Fibroblast of the aortic adventitia (primary cell): ENCODE measurements at regions not wholly inside any gene's neighbourhood (a gene's known extent, or its start where the extent isn't known, plus 50 kb on each side); places are given as distances from the start of the nearest gene placed in this dataset.

Source experiments
- DNase-seq: peaks from one replicate; pipeline ENCODE4 v3.0.0-alpha.2; 2010; ENCODE audit warnings: low read depth
- H3K4me3 ChIP-seq: 2 replicates; pipeline ENCODE4 v1.5.1; 2011; ENCODE audit warnings: low read depth, mild to moderate bottlenecking, control low read depth, low read length, moderate library complexity
- TF ChIP-seq, protein P1 (sequence below): IDR thresholded peaks from 2 replicates; pipeline ENCODE4 v1.5.1; 2011; ENCODE audit warnings: mild to moderate bottlenecking, low read length, control low read depth, inconsistent platforms; ENCODE audit not compliant: insufficient read depth

DNA sequence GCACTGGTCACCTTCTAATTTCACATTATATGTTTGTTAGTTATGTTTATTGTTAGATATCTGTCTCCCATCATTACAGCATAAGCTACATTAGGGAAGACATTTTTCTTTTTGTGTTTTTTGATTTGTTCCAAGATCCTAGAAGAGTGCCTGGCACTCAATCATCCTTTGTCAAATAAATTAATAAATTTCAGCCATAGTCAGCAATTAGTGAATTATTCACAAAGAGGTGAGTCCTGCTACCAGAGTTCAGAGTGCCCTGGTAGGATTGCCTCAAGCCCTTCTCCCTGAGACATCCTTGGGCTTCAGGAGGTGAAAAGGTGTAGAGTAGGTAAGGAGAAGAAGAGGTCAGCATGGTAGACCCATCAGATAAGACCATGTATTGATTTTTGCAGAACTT lies 186.2 kb upstream of the CTAGE1 start:
- TF ChIP-seq, protein P1, sequence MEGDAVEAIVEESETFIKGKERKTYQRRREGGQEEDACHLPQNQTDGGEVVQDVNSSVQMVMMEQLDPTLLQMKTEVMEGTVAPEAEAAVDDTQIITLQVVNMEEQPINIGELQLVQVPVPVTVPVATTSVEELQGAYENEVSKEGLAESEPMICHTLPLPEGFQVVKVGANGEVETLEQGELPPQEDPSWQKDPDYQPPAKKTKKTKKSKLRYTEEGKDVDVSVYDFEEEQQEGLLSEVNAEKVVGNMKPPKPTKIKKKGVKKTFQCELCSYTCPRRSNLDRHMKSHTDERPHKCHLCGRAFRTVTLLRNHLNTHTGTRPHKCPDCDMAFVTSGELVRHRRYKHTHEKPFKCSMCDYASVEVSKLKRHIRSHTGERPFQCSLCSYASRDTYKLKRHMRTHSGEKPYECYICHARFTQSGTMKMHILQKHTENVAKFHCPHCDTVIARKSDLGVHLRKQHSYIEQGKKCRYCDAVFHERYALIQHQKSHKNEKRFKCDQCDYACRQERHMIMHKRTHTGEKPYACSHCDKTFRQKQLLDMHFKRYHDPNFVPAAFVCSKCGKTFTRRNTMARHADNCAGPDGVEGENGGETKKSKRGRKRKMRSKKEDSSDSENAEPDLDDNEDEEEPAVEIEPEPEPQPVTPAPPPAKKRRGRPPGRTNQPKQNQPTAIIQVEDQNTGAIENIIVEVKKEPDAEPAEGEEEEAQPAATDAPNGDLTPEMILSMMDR = no peak
- no peak for DNase-seq

GRCh38 chr18:22604390-22604985 lies 186.8 kb upstream of the CTAGE1 start:
- peak; percentile 93 for DNase-seq
- H3K4me3 ChIP-seq = peak overlapping the region; percentile 45
- TF ChIP-seq, protein P1 = no peak

More for the DNA sequence above, 186.2 kb upstream of the CTAGE1 start:
- H3K4me3 ChIP-seq = no peak overlapping the region

GRCh38 chr18:22604986-22605421 lies 187.3 kb upstream of the CTAGE1 start:
- DNase-seq = no peak
- no peak overlapping the region for H3K4me3 ChIP-seq
- TF ChIP-seq, protein P1 = no peak

- TF ChIP-seq, protein P1 = no peak
- H3K4me3 ChIP-seq = no peak overlapping the region
- DNase-seq = no peak
Observed at GRCh38 chr18:22605736-22606135, 188.0 kb upstream of the CTAGE1 start.

- TF ChIP-seq, protein P1 = no peak
- DNase-seq = peak; percentile 61
- H3K4me3 ChIP-seq = no peak overlapping the region
Observed at GRCh38 chr18:22606563-22607283, 189.0 kb upstream of the CTAGE1 start.

DNA sequence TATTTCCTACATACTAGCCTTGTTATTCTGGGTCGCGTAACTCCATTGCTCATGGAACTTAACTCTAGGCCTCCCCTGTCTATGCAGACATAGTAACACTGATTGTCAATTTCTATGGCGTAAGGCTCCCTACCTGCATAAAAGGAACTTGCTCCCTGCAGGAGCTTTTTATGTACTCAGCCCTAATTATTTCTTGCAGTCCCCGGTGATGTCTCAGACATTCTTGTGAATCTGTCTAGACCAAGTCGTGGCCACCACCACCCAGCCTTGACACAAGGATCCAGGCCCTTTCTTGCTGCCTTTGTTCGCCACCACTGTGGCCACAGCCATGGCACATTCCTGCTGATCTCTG lies 189.5 kb upstream of the CTAGE1 start:
- DNase-seq = no peak
- H3K4me3 ChIP-seq = no peak overlapping the region
- TF ChIP-seq, protein P1 = no peak

GRCh38 chr18:22608847-22609246 lies 191.1 kb upstream of the CTAGE1 start:
- H3K4me3 ChIP-seq = no peak overlapping the region
- no peak for DNase-seq
- TF ChIP-seq, protein P1 = no peak
